ENCODE measurements at regions not wholly inside any gene's neighbourhood (a gene's known extent, or its start where the extent isn't known, plus 50 kb on each side); places are given as distances from the start of the nearest gene placed in this dataset.
A peak's percentile ranks its signal among the peaks of the same experiment; 100 is the strongest.
"Not testable (repeated sequence)": the region's sequence is repeated elsewhere in the genome, so short reads cannot be mapped to it uniquely, and the experiment has no call there.

- DNase-seq (ENCODE audit: low read depth), result no peak
Measured at GRCh38 chr13:90055760-90056159, 1291.7 kb upstream of the MIR17HG start.

DNA sequence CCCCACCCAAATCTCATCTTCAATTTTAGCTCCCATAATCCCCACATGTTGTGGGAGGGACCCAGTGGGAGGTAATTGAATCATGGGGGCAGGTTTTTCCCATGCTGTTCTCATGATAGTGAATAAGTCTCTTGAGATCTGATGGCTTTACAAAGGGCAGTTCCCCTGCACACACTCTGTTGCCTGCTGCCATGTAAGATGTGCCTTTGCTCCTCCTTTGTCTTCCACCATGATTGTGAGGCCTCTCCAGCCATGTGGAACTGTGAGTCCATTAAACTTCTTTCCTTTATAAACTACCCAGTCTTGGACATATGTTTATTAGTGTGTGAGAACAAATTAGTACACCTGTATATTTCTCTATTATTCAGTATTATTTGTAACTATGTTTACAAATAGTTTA, 1283.3 kb upstream of the MIR17HG start:
- not testable (repeated sequence) for DNase-seq (ENCODE audit: low read depth)

GRCh38 chr13:90068658-90069057, 1278.8 kb upstream of the MIR17HG start:
- no peak for DNase-seq (ENCODE audit: low read depth)

- DNase-seq (ENCODE audit: low read depth), result no peak
Measured at GRCh38 chr13:90070362-90070761, 1277.1 kb upstream of the MIR17HG start.

DNA sequence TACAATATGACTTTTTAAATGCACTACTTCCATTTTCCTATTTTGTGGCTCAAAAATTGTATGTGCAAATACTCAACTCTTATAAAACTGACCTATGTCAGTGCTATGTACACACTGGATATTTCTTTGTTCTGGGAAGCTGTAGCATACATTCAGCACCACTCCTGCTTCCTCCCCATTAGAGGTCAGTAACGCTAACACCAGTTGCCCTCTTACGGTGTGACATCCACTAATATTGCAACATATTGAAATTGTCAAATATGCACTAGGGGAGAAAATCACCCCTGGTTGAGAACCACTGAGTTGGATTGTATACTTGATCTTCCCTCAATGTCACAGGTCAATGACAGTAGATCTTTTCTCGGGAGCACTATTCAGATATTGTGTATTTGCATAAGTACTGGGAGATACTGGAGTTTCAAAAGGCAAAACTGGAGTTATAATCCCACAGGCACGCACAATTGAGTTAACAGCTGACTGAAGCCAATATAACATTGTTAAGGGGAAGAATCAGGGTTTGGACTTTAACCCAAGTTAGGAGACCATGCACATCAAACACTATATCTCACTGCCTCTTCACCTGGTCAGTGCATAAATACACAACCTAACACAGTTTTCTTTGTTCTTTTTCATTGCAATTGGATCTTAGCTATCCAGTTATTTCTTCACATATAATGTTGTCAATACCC, 1276.5 kb upstream of the MIR17HG start:
- no peak for DNase-seq (ENCODE audit: low read depth)

DNA sequence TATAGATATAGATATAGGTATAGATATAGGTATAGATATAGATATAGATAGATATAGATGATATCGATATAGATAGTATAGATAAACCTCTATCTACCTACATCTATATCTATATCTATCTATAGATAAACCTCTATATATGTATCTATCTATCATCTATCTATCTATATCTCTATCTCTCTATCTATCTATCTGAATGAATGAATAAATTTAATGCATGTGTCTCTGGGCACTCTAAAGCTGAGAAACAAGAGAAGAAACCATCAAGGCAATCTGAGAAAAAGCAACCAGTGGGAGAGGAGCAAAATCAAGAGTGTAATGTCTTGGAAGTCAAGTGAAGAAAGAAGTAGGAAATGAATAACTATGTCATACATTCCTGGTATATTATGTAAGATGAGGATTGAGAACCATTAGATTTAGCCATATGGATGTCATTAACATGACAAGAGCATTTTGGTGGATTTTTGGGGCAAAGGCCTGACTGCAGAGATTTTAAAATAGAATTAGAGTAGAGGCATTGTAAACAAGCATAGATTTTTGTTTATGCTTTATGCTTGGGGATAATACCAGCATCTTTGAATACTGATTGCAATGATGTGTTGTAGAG, 1262.7 kb upstream of the MIR17HG start:
- no peak for DNase-seq (ENCODE audit: low read depth)

GRCh38 chr13:90089051-90089450, 1258.4 kb upstream of the MIR17HG start:
- no peak for DNase-seq (ENCODE audit: low read depth)

GRCh38 chr13:90091611-90092010, 1255.9 kb upstream of the MIR17HG start:
- no peak for DNase-seq (ENCODE audit: low read depth)

- no peak for DNase-seq (ENCODE audit: low read depth)
Measured at GRCh38 chr13:90094357-90094756, 1253.1 kb upstream of the MIR17HG start.

- DNase-seq (ENCODE audit: low read depth), result no peak
Measured at GRCh38 chr13:90098577-90098976, 1248.9 kb upstream of the MIR17HG start.

DNA sequence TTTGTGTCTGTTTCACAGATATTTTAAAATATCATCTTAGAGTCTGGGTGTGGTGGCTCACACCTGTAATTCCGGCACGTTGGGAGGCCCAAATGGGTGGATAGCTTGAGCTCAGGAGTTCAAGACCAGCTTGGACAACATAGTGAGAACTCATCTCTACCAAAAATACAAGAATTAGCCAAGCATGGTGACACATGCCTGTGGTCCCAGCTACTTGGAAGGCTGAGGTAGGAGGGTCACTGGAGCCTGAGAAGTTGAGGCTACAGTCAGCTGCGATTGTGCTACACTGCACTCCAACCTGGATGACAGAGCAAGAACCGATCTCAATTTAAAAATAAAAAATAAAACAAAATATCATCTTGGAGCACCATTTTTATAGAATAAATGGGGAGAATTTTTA, 1247.6 kb upstream of the MIR17HG start:
- no peak for DNase-seq (ENCODE audit: low read depth)

DNA sequence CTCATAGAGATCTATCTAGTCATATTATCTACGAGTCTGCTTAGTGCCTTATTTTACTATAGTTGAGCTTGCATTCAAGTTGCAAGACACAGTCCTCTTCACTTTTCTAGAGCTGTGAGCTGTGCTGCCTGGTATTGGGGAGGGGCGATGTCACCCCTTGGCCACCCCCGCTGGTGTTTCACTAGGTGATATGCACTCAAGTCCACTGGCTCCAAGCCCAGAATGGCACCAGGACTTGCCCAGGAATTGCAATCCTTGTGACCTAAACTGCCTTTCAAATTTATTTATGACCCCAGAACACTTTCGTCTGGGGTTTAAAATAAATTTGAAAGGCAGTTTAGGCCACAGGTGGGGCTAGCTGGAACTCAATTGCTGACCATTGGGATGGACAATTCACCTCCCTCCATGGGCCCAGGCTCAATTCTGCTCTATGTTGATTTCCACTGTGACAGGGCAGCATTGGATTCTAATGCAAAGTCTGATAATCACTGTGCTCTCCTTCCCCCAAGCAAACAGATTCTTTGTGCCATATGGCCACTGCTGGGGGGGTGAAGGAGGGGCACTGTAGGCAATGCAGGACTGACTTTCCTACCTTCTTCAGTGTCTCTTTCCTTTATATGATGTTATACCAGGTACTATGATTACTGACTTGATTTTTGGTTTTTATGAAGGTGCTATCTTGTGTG, 1244.2 kb upstream of the MIR17HG start:
- DNase-seq (ENCODE audit: low read depth), result no peak

DNA sequence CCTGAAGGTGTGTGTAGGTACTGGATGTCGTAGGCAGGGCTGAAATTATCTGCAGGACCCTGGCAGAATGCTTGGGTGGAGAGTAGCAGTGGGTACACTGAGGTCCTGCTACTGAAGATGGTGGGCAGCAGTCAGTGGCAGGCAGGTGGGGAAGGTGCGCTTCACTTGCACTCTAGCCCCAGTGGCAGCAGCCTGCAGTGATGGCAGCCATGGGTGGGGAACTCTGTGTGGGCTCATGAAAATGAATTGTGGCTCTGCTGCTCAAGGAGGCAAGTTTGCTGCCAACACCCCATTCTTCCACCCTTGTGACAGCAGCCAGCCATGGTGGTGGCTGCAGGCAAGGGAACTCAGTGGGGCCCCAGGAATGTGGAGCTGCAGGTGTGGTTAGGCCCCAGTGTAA, 1242.7 kb upstream of the MIR17HG start:
- no peak for DNase-seq (ENCODE audit: low read depth)

- no peak for DNase-seq (ENCODE audit: low read depth)
Measured at GRCh38 chr13:90105276-90105675, 1242.2 kb upstream of the MIR17HG start.

DNA sequence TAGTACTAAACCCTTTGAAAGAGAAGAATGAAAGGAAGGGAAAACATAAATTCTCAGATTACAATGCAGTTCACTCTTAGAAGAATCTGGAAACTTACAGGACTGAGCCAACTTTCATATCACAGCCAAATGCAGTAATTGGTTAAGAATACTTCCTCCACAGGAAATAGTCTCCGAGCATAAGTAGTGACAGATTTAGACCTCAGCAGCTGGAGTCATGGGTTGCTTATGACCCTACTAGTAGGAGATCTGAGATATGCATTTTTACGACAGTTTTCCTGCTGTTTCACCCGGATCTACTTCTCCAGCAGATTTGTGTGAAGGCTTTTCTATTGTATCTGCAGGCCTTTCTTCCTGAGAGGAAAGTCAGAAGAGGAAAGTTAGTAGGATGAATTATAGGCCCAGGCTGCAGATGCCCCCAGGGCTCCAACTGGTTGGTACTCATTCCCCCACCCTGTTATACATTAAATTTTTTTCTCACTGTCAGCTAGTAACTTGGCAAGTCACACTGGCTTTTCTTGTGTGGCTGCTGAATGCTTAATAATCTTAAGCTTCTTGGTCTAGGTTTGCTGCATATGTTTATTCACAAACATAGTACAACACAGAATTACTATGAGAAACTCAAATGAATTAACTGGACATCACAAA, 1241.5 kb upstream of the MIR17HG start:
- DNase-seq (ENCODE audit: low read depth), result no peak

DNA sequence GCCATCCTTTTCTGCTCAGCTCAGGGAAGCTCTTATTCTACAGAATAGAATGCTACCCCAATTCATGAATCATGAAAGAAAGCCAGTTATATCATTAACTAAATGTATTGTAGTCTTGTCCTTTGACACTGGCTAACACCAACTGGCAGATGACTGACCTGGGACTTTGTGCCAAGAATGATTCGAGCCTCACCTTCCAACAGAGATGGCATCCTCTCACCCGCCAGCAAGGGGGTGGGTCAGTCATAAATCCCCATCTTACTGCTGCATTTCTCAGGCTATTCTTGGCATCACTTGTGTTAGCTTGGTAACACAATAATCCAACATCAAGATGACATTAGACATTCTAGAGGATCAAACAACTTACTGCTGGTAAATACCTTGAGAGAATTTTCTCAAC, 1239.8 kb upstream of the MIR17HG start:
- no peak for DNase-seq (ENCODE audit: low read depth)

- peak; percentile 35 for DNase-seq (ENCODE audit: low read depth)
Measured at GRCh38 chr13:90108547-90108946, 1238.9 kb upstream of the MIR17HG start.

- DNase-seq (ENCODE audit: low read depth), result no peak
Measured at GRCh38 chr13:90116121-90116520, 1231.4 kb upstream of the MIR17HG start.

- no peak for DNase-seq (ENCODE audit: low read depth)
Measured at GRCh38 chr13:90118467-90119071, 1228.9 kb upstream of the MIR17HG start.

DNA sequence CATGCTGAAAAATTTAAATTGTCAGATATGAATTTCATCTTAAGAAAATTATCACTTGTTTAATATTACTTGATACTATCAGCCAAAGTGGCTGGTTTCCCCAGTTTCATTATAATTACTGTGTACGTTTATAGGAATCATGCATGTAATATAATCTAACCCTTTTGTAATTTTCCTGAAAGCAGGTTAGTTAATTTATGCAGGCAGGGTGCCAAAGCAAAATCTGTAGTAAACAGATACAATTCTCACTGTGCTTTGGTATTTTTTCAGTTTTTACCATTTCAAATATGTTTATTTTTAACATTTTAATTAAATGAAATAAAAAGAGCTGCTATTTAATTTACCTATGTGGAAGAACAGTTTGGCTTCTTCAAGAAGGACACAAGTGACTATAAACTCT, 1227.5 kb upstream of the MIR17HG start:
- no peak for DNase-seq (ENCODE audit: low read depth)

GRCh38 chr13:90121784-90122183, 1225.7 kb upstream of the MIR17HG start:
- DNase-seq (ENCODE audit: low read depth), result no peak

- DNase-seq (ENCODE audit: low read depth), result no peak
Measured at GRCh38 chr13:90122531-90122930, 1225.0 kb upstream of the MIR17HG start.

Data from forelimb muscle (tissue), 1 donor.